ENCODE measurements at regions not wholly inside any gene's neighbourhood (a gene's known extent, or its start where the extent isn't known, plus 50 kb on each side); places are given as distances from the start of the nearest gene placed in this dataset.

DNA sequence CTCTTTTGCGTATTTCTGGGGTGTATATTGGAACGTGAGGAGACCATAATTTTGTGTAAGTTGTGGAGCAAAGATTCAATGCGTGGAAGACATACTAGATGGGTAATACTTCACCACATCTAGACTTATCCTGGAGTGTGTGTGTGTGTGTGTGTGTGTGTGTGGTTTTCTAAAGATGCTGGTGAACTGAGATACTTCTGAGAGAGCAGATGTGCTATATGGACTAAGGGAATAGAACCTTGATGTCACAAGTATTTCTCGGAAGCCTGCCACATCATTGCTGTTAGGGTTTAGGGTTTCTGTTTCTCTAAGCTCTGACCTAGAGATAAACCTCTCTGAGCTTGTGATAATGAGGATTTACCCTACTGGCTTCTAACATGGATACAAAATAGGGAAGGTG is 138.8 kb downstream of the DACT1 start:
- H3K36me3 ChIP-seq (ENCODE audit: low read depth): no peaks in the 10 kb centered on the region
- H3K27ac ChIP-seq: no peak overlapping the region
- no peak for DNase-seq
- no peaks in the 10 kb centered on the region for H3K79me2 ChIP-seq (ENCODE audit: low read depth)
- no TSS peak for BruUV-seq (replicated peaks)
- no peak overlapping the region for H3K4me2 ChIP-seq
- intact Hi-C loops (cut with micrococcal nuclease; ENCODE audit: unreplicated experiment): no loop called here
- no peaks in the 10 kb centered on the region for H3F3A ChIP-seq (ENCODE audit: insufficient read depth, low read depth)
- H3K9me3 ChIP-seq (ENCODE audit: insufficient read depth, low read depth): no peaks in the 10 kb centered on the region
- H4K20me1 ChIP-seq (ENCODE audit: insufficient read depth): no peaks in the 10 kb centered on the region
- H3K4me1 ChIP-seq (replicated peaks; ENCODE audit: insufficient read depth): no peaks in the 10 kb centered on the region
- H3K27me3 ChIP-seq (ENCODE audit: insufficient read depth, low read depth): peaks cover 58% of the 10 kb centered on the region
- TF ChIP-seq, protein P1, sequence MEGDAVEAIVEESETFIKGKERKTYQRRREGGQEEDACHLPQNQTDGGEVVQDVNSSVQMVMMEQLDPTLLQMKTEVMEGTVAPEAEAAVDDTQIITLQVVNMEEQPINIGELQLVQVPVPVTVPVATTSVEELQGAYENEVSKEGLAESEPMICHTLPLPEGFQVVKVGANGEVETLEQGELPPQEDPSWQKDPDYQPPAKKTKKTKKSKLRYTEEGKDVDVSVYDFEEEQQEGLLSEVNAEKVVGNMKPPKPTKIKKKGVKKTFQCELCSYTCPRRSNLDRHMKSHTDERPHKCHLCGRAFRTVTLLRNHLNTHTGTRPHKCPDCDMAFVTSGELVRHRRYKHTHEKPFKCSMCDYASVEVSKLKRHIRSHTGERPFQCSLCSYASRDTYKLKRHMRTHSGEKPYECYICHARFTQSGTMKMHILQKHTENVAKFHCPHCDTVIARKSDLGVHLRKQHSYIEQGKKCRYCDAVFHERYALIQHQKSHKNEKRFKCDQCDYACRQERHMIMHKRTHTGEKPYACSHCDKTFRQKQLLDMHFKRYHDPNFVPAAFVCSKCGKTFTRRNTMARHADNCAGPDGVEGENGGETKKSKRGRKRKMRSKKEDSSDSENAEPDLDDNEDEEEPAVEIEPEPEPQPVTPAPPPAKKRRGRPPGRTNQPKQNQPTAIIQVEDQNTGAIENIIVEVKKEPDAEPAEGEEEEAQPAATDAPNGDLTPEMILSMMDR (conservative IDR thresholded peaks at IDR 0.05): no peak
- TF ChIP-seq EZH2 (IDR thresholded peaks at IDR 0.05; ENCODE audit: low read depth): no peak
- CTCF ChIA-PET: no interaction called here
- no peak overlapping the region for H3K4me3 ChIP-seq
- POLR2A ChIA-PET (ENCODE audit: unreplicated experiment): no interaction called here
- H3K9me2 ChIP-seq (ENCODE audit: insufficient read depth): no peaks in the 10 kb centered on the region
- H2AFZ ChIP-seq: no peak overlapping the region

- no peaks in the 10 kb centered on the region for H3K4me1 ChIP-seq (replicated peaks; ENCODE audit: insufficient read depth)
- TF ChIP-seq, protein P1 (conservative IDR thresholded peaks at IDR 0.05): no peak
- TF ChIP-seq EZH2 (IDR thresholded peaks at IDR 0.05; ENCODE audit: low read depth): no peak
- H3K36me3 ChIP-seq (ENCODE audit: low read depth): no peaks in the 10 kb centered on the region
- POLR2A ChIA-PET (ENCODE audit: unreplicated experiment): no interaction called here
- no peak overlapping the region for H3K27ac ChIP-seq
- H3K27me3 ChIP-seq (ENCODE audit: insufficient read depth, low read depth): peaks cover 67% of the 10 kb centered on the region
- no peak overlapping the region for H2AFZ ChIP-seq
- intact Hi-C loops (cut with micrococcal nuclease; ENCODE audit: unreplicated experiment): no loop called here
- H3K9me3 ChIP-seq (ENCODE audit: insufficient read depth, low read depth): no peaks in the 10 kb centered on the region
- no TSS peak for BruUV-seq (replicated peaks)
- H3K4me2 ChIP-seq: no peak overlapping the region
- H3K9me2 ChIP-seq (ENCODE audit: insufficient read depth): no peaks in the 10 kb centered on the region
- no peak overlapping the region for H3K4me3 ChIP-seq
- CTCF ChIA-PET: no interaction called here
- DNase-seq: no peak
- H3F3A ChIP-seq (ENCODE audit: insufficient read depth, low read depth): no peaks in the 10 kb centered on the region
- no peaks in the 10 kb centered on the region for H3K79me2 ChIP-seq (ENCODE audit: low read depth)
- no peaks in the 10 kb centered on the region for H4K20me1 ChIP-seq (ENCODE audit: insufficient read depth)
These were observed 139.8 kb downstream of the DACT1 start for GRCh38 chr14:58777541-58777979.

DNA sequence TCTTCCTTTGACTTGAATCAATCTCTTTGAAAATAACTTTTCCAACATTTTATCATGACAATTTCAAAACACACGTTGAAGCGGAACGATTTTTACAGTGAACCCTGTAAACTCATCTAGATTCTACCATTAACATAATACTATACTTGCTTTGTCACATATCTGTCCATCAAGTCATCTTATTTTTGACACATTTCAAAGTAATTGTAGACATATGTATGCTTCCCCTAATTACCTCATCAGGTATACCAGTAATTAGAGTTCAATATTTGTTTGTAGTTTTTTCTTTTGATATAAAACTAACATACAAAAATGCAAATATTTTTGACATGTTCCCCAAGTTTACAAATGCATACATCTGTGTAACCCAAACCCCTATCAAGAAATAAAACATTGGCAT is 140.4 kb downstream of the DACT1 start:
- POLR2A ChIA-PET (ENCODE audit: unreplicated experiment): no interaction called here
- H3K9me2 ChIP-seq (ENCODE audit: insufficient read depth): no peaks in the 10 kb centered on the region
- CTCF ChIA-PET: no interaction called here
- H3K4me2 ChIP-seq: no peak overlapping the region
- intact Hi-C loops (cut with micrococcal nuclease; ENCODE audit: unreplicated experiment): no loop called here
- no peaks in the 10 kb centered on the region for H3K79me2 ChIP-seq (ENCODE audit: low read depth)
- H3K4me3 ChIP-seq: no peak overlapping the region
- no peaks in the 10 kb centered on the region for H4K20me1 ChIP-seq (ENCODE audit: insufficient read depth)
- no TSS peak for BruUV-seq (replicated peaks)
- H3K4me1 ChIP-seq (replicated peaks; ENCODE audit: insufficient read depth): no peaks in the 10 kb centered on the region
- no peaks in the 10 kb centered on the region for H3K9me3 ChIP-seq (ENCODE audit: insufficient read depth, low read depth)
- peaks cover 69% of the 10 kb centered on the region for H3K27me3 ChIP-seq (ENCODE audit: insufficient read depth, low read depth)
- no peak overlapping the region for H2AFZ ChIP-seq
- no peaks in the 10 kb centered on the region for H3F3A ChIP-seq (ENCODE audit: insufficient read depth, low read depth)
- no peak for DNase-seq
- TF ChIP-seq, protein P1 (conservative IDR thresholded peaks at IDR 0.05): no peak
- no peak for TF ChIP-seq EZH2 (IDR thresholded peaks at IDR 0.05; ENCODE audit: low read depth)
- no peak overlapping the region for H3K27ac ChIP-seq
- no peaks in the 10 kb centered on the region for H3K36me3 ChIP-seq (ENCODE audit: low read depth)
